SH-SY5Y (cell line): ENCODE measurements at regions not wholly inside any gene's neighbourhood (a gene's known extent, or its start where the extent isn't known, plus 50 kb on each side); places are given as distances from the start of the nearest gene placed in this dataset.

ENCODE experiments used
- GATA2 ChIP-seq: IDR thresholded peaks from 2 replicates; pipeline ENCODE4 v1.6.1; 2011; ENCODE audit warnings: mild to moderate bottlenecking, low read depth, low read length
- GATA3 ChIP-seq: IDR thresholded peaks from 2 replicates; pipeline ENCODE4 v1.6.1; 2011; ENCODE audit warnings: low read depth, mild to moderate bottlenecking, low read length, moderate library complexity

DNA sequence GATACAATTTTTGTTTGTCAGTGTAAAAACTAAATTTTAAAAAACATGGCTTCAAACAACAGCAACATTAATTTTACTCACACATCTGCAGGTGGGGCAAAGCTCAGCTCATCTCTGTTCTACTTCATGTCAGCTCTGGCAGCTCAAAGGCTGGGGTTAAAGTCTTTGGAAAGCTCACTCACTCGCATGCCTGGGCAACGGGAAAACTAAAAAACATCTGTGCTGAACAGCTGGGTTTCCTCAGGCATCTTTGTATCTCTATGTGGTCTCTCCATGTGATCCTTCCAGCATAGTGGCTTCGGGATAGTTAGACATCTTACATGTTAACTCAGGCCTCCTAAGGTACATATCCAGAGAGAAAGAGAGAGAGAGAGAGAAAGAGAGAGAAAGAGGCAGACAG, 499.6 kb downstream of the RFPL4B start:
- TF ChIP-seq GATA2 (no peak), GATA3 (no peak)
